Activated T-cell treated with anti-CD3 and anti-CD28 coated beads for 24 hours (primary cell): ENCODE measurements at regions not wholly inside any gene's neighbourhood (a gene's known extent, or its start where the extent isn't known, plus 50 kb on each side); places are given as distances from the start of the nearest gene placed in this dataset.

Experiments used
- DNase-seq: peaks from one replicate; pipeline ENCODE4 v3.0.0-alpha.2; 2020; ENCODE audit warnings: low read depth

- no peak for DNase-seq
These were observed 322.7 kb upstream of the ISX start for GRCh38 chr22:34743110-34743751.

- DNase-seq, result no peak
These were observed 305.5 kb upstream of the ISX start for GRCh38 chr22:34760276-34761008.

- no peak for DNase-seq
These were observed 304.8 kb upstream of the ISX start for GRCh38 chr22:34761111-34761510.

- no peak for DNase-seq
These were observed 302.5 kb upstream of the ISX start for GRCh38 chr22:34763496-34763895.

- DNase-seq, result no peak
These were observed 300.8 kb upstream of the ISX start for GRCh38 chr22:34765115-34765514.

GRCh38 chr22:34769361-34769760 is 296.6 kb upstream of the ISX start:
- DNase-seq, result no peak

GRCh38 chr22:34776817-34777216 is 289.1 kb upstream of the ISX start:
- no peak for DNase-seq

- no peak for DNase-seq
These were observed 284.3 kb upstream of the ISX start for GRCh38 chr22:34781681-34782080.

GRCh38 chr22:34783436-34783835 is 282.5 kb upstream of the ISX start:
- no peak for DNase-seq

GRCh38 chr22:34784056-34784455 is 281.9 kb upstream of the ISX start:
- no peak for DNase-seq

GRCh38 chr22:34797826-34798225 is 268.1 kb upstream of the ISX start:
- no peak for DNase-seq

- no peak for DNase-seq
These were observed 267.4 kb upstream of the ISX start for GRCh38 chr22:34798605-34799004.

- DNase-seq, result no peak
These were observed 265.5 kb upstream of the ISX start for GRCh38 chr22:34800260-34800980.

GRCh38 chr22:34801221-34801620 is 264.7 kb upstream of the ISX start:
- DNase-seq, result no peak

- no peak for DNase-seq
These were observed 261.9 kb upstream of the ISX start for GRCh38 chr22:34804091-34804490.

GRCh38 chr22:34804604-34805003 is 261.4 kb upstream of the ISX start:
- DNase-seq, result no peak

GRCh38 chr22:34805771-34806170 is 260.2 kb upstream of the ISX start:
- DNase-seq, result no peak

GRCh38 chr22:34808618-34809017 is 257.3 kb upstream of the ISX start:
- no peak for DNase-seq

- DNase-seq, result no peak
These were observed 253.3 kb upstream of the ISX start for GRCh38 chr22:34812631-34813030.

GRCh38 chr22:34814260-34815025 is 251.5 kb upstream of the ISX start:
- DNase-seq, result no peak

- no peak for DNase-seq
These were observed 236.5 kb upstream of the ISX start for GRCh38 chr22:34829485-34829884.

GRCh38 chr22:34834059-34834458 is 231.9 kb upstream of the ISX start:
- no peak for DNase-seq
